Colonic mucosa (tissue), 4 donors: ENCODE measurements at regions not wholly inside any gene's neighbourhood (a gene's known extent, or its start where the extent isn't known, plus 50 kb on each side); places are given as distances from the start of the nearest gene placed in this dataset.

Source experiments
- DNase-seq: peaks from one replicate; pipeline ENCODE4 v3.0.0-alpha.2; 2020
- H3K27ac ChIP-seq: fragments of 200-600 bp; one replicate; pipeline ENCODE4 v1.8.0; 2021
- H3K27me3 ChIP-seq: fragments of 200-600 bp; one replicate; pipeline ENCODE4 v1.8.0; 2021
- H3K36me3 ChIP-seq: fragments of 200-600 bp; one replicate; pipeline ENCODE4 v1.8.0; 2021
- H3K4me1 ChIP-seq: fragments of 200-600 bp; one replicate; pipeline ENCODE4 v1.8.0; 2021; ENCODE audit warnings: mild to moderate bottlenecking
- H3K4me3 ChIP-seq: fragments of 200-600 bp; one replicate; pipeline ENCODE4 v1.8.0; 2021
- H3K9ac ChIP-seq, 2 donors: one replicate each; pipeline ENCODE4 v1.7.0; 2013; ENCODE audit warnings: control low read depth in 2 of 2, low read depth in 2 of 2, low read length in 2 of 2
- H3K9me3 ChIP-seq: fragments of 200-600 bp; one replicate; pipeline ENCODE4 v1.8.0; 2021
- CTCF ChIP-seq: fragments of 200-600 bp; IDR thresholded peaks from one replicate; pipeline ENCODE4 v1.8.0; 2022; ENCODE audit warnings: antibody characterized with exemption, mild to moderate bottlenecking
- intact Hi-C: fragments of 100-400 bp; cut with DNase I; formaldehyde crosslinking; loops from one replicate; pipeline ENCODE4 v1.14.1; 2022
- donor health status: healthy.
- donor health status: DM: no; HTN: no; CAD: no.
- donor health status: DM: no; HTN: no; CAD: no.

- DNase-seq, result no peak
- intact Hi-C loops, result no loop called here
- Histone ChIP-seq H3K9me3 (no peaks in the 10 kb centered on the region), H3K9ac (no peak overlapping the region), H3K36me3 (no peaks in the 10 kb centered on the region), H3K4me3 (no peak overlapping the region), H3K4me1 (no peaks in the 10 kb centered on the region), H3K27ac (no peak overlapping the region), H3K27me3 (no peaks in the 10 kb centered on the region)
- no peak for TF ChIP-seq CTCF
Observed at GRCh38 chr2:209029249-209029648, 394.6 kb upstream of the MAP2 start.

- no peak overlapping the region for H3K9ac ChIP-seq
- H3K4me1 ChIP-seq, result no peaks in the 10 kb centered on the region
- H3K9me3 ChIP-seq, result no peaks in the 10 kb centered on the region
- no peak overlapping the region for H3K27ac ChIP-seq
- no peak for DNase-seq
- H3K4me3 ChIP-seq, result no peak overlapping the region
- no peaks in the 10 kb centered on the region for H3K36me3 ChIP-seq
- H3K27me3 ChIP-seq, result no peaks in the 10 kb centered on the region
- intact Hi-C loops, result no loop called here
- TF ChIP-seq CTCF, result no peak
Observed at GRCh38 chr2:209044307-209044706, 379.5 kb upstream of the MAP2 start.

GRCh38 chr2:209046163-209046562 lies 377.7 kb upstream of the MAP2 start:
- no peak for TF ChIP-seq CTCF
- DNase-seq, result no peak
- intact Hi-C loops, result no loop called here

GRCh38 chr2:209049608-209050007 lies 374.2 kb upstream of the MAP2 start:
- no peak for DNase-seq
- Histone ChIP-seq H3K27ac (no peak overlapping the region), H3K36me3 (no peaks in the 10 kb centered on the region), H3K9me3 (no peaks in the 10 kb centered on the region), H3K4me1 (no peaks in the 10 kb centered on the region), H3K9ac (no peak overlapping the region), H3K27me3 (no peaks in the 10 kb centered on the region), H3K4me3 (no peak overlapping the region)
- intact Hi-C loops, result no loop called here
- TF ChIP-seq CTCF, result no peak

More at GRCh38 chr2:209046163-209046562, 377.7 kb upstream of the MAP2 start:
- H3K9me3 ChIP-seq, result no peaks in the 10 kb centered on the region
- H3K27ac ChIP-seq, result no peak overlapping the region
- H3K27me3 ChIP-seq, result no peaks in the 10 kb centered on the region
- no peaks in the 10 kb centered on the region for H3K4me1 ChIP-seq
- no peaks in the 10 kb centered on the region for H3K36me3 ChIP-seq
- H3K9ac ChIP-seq, result no peak overlapping the region
- no peak overlapping the region for H3K4me3 ChIP-seq

GRCh38 chr2:209062210-209062609 lies 361.6 kb upstream of the MAP2 start:
- DNase-seq, result no peak
- H3K36me3 ChIP-seq, result no peaks in the 10 kb centered on the region
- intact Hi-C loops, result no loop called here
- no peaks in the 10 kb centered on the region for H3K9me3 ChIP-seq
- H3K4me1 ChIP-seq, result no peaks in the 10 kb centered on the region
- no peak overlapping the region for H3K4me3 ChIP-seq
- no peaks in the 10 kb centered on the region for H3K27me3 ChIP-seq
- H3K27ac ChIP-seq, result no peak overlapping the region
- TF ChIP-seq CTCF, result no peak
- no peak overlapping the region for H3K9ac ChIP-seq

GRCh38 chr2:209070262-209070661 lies 353.6 kb upstream of the MAP2 start:
- no peaks in the 10 kb centered on the region for H3K27me3 ChIP-seq
- no peak overlapping the region for H3K27ac ChIP-seq
- H3K4me3 ChIP-seq, result no peak overlapping the region
- H3K9me3 ChIP-seq, result no peaks in the 10 kb centered on the region
- no peaks in the 10 kb centered on the region for H3K36me3 ChIP-seq
- no peak for TF ChIP-seq CTCF
- intact Hi-C loops, result no loop called here
- no peak for DNase-seq
- no peaks in the 10 kb centered on the region for H3K4me1 ChIP-seq
- H3K9ac ChIP-seq, result no peak overlapping the region
